H4 (cell line): ENCODE measurements at regions not wholly inside any gene's neighbourhood (a gene's known extent, or its start where the extent isn't known, plus 50 kb on each side); places are given as distances from the start of the nearest gene placed in this dataset.

ENCODE experiments used
- DNase-seq: peaks from one replicate; pipeline ENCODE4 v3.0.0-alpha.2; 2015; ENCODE audit warnings: low spot score

- no peak for DNase-seq
These were observed 185.2 kb upstream of the SLC14A2 start for GRCh38 chr18:45430041-45430440.

- DNase-seq: no peak
These were observed 179.5 kb upstream of the SLC14A2 start for GRCh38 chr18:45435810-45436209.

- DNase-seq: no peak
These were observed 177.9 kb upstream of the SLC14A2 start for GRCh38 chr18:45437366-45437765.

GRCh38 chr18:45439851-45440645 lies 175.2 kb upstream of the SLC14A2 start:
- no peak for DNase-seq

- peak; percentile 36 for DNase-seq
These were observed 174.0 kb upstream of the SLC14A2 start for GRCh38 chr18:45441110-45441847.

- no peak for DNase-seq
These were observed 171.2 kb upstream of the SLC14A2 start for GRCh38 chr18:45444040-45444439.

- no peak for DNase-seq
These were observed 167.7 kb upstream of the SLC14A2 start for GRCh38 chr18:45447355-45448265.

GRCh38 chr18:45448871-45449270 lies 166.4 kb upstream of the SLC14A2 start:
- DNase-seq: no peak

- no peak for DNase-seq
These were observed 165.7 kb upstream of the SLC14A2 start for GRCh38 chr18:45449418-45450227.

- DNase-seq: no peak
These were observed 158.9 kb upstream of the SLC14A2 start for GRCh38 chr18:45456090-45457021.

- DNase-seq: no peak
These were observed 157.2 kb upstream of the SLC14A2 start for GRCh38 chr18:45458033-45458432.

GRCh38 chr18:45462179-45462578 lies 153.1 kb upstream of the SLC14A2 start:
- DNase-seq: no peak

- DNase-seq: no peak
These were observed 151.8 kb upstream of the SLC14A2 start for GRCh38 chr18:45463451-45463850.

GRCh38 chr18:45464619-45465018 lies 150.7 kb upstream of the SLC14A2 start:
- no peak for DNase-seq

GRCh38 chr18:45467293-45467692 lies 148.0 kb upstream of the SLC14A2 start:
- no peak for DNase-seq

GRCh38 chr18:45467945-45468344 lies 147.3 kb upstream of the SLC14A2 start:
- no peak for DNase-seq

- DNase-seq: no peak
These were observed 136.4 kb upstream of the SLC14A2 start for GRCh38 chr18:45478889-45479288.

- no peak for DNase-seq
These were observed 134.9 kb upstream of the SLC14A2 start for GRCh38 chr18:45480219-45481015.

GRCh38 chr18:45481821-45482220 lies 133.5 kb upstream of the SLC14A2 start:
- no peak for DNase-seq
